Thyroid gland (tissue), 4 donors: ENCODE measurements at regions not wholly inside any gene's neighbourhood (a gene's known extent, or its start where the extent isn't known, plus 50 kb on each side); places are given as distances from the start of the nearest gene placed in this dataset.

Experiments
- POLR2A ChIP-seq, 2 donors: fragments of 450-650 bp; IDR thresholded peaks; one replicate each; pipeline ENCODE4 v1.6.1; 2017; ENCODE audit warnings: antibody characterized with exemption in 2 of 2, mild to moderate bottlenecking in 2 of 2, moderate library complexity in 1 of 2
- TF ChIP-seq, protein P1 (sequence below), 6 experiments: fragments of 200-600 bp in 3 of 6; fragments of 450-650 bp in 3 of 6; sonication (generic) in 3 of 6; IDR thresholded peaks; one replicate each; pipeline ENCODE4 v1.5.1; 2016 to 2019; ENCODE audit warnings: antibody characterized with exemption in 6 of 6, mild to moderate bottlenecking in 2 of 6, inconsistent platforms in 1 of 6, moderate library complexity in 1 of 6

DNA sequence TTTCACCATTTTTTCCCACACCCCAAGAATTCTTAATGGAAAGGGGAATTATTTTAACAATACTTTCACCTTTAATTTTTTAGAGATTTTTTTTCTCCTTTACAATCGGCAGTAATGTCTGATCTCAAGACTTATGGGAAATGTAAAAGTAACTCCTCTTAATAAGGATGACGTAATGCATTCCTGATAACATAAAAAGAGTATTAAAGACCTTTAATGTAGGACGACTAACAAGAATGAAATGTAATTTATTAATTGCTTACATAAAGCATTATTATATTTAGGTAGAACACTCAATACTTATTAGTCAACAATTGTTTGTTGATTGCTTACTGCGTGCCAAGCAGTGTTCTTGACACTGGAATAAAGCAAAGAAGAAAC, 416.8 kb upstream of the NAALADL2 start:
- TF ChIP-seq, protein P1, sequence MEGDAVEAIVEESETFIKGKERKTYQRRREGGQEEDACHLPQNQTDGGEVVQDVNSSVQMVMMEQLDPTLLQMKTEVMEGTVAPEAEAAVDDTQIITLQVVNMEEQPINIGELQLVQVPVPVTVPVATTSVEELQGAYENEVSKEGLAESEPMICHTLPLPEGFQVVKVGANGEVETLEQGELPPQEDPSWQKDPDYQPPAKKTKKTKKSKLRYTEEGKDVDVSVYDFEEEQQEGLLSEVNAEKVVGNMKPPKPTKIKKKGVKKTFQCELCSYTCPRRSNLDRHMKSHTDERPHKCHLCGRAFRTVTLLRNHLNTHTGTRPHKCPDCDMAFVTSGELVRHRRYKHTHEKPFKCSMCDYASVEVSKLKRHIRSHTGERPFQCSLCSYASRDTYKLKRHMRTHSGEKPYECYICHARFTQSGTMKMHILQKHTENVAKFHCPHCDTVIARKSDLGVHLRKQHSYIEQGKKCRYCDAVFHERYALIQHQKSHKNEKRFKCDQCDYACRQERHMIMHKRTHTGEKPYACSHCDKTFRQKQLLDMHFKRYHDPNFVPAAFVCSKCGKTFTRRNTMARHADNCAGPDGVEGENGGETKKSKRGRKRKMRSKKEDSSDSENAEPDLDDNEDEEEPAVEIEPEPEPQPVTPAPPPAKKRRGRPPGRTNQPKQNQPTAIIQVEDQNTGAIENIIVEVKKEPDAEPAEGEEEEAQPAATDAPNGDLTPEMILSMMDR (IDR thresholded peaks at IDR 0.05), result no peak
- TF ChIP-seq POLR2A (IDR thresholded peaks at IDR 0.05), result no peak
